Activated naive CD8-positive, alpha-beta T cell treated with anti-CD3 and anti-CD28 coated beads, Interleukin-2, amount 10 ng/mL, durations not matched to agents 7 days and 5 days (primary cell): ENCODE measurements at regions not wholly inside any gene's neighbourhood (a gene's known extent, or its start where the extent isn't known, plus 50 kb on each side); places are given as distances from the start of the nearest gene placed in this dataset.

Experiments used
- ATAC-seq: fragments of 150-1000 bp; cut with Tn5 transposase; one replicate; pipeline ENCODE4 v1.10.0; 2021; ENCODE audit warnings: low read depth, moderate library complexity
- POLR2A ChIA-PET: fragments of 350-600 bp; sonication (Branson Sonifier 250); formaldehyde crosslinking; loops from one replicate; lab custom pipeline; 2021; ENCODE audit warnings: antibody characterized with exemption; lab: Charles Lee
- DNase-seq: peaks from one replicate; pipeline ENCODE4 v3.0.0; 2021
- H3K27ac Mint-ChIP-seq: one replicate; pipeline ENCODE4 v1.8.0; 2022; ENCODE audit warnings: mild to moderate bottlenecking, mixed read lengths
- H3K27me3 Mint-ChIP-seq: one replicate; pipeline ENCODE4 v1.8.0; 2022; ENCODE audit warnings: mild to moderate bottlenecking, moderate library complexity, mixed read lengths
- H3K36me3 Mint-ChIP-seq: one replicate; pipeline ENCODE4 v1.8.0; 2021; ENCODE audit warnings: mild to moderate bottlenecking, mixed read lengths
- H3K4me1 Mint-ChIP-seq: one replicate; pipeline ENCODE4 v1.8.0; 2021; ENCODE audit warnings: mixed read lengths
- H3K4me3 Mint-ChIP-seq: one replicate; pipeline ENCODE4 v1.8.0; 2022; ENCODE audit warnings: mild to moderate bottlenecking, moderate library complexity, mixed read lengths
- H3K9me3 Mint-ChIP-seq: one replicate; pipeline ENCODE4 v1.8.0; 2021; ENCODE audit warnings: mixed read lengths

GRCh38 chr4:128410037-128410436 lies 122.4 kb upstream of the PGRMC2 start:
- no peak for DNase-seq
- Mint-ChIP-seq H3K27me3 (no peaks in the 10 kb centered on the region), H3K4me1 (no peaks in the 10 kb centered on the region), H3K9me3 (peaks cover 6% of the 10 kb centered on the region), H3K4me3 (no peak overlapping the region), H3K27ac (no peak overlapping the region), H3K36me3 (no peaks in the 10 kb centered on the region)
- POLR2A ChIA-PET, result no interaction called here
- ATAC-seq, result no peak

GRCh38 chr4:128403586-128403985 lies 116.0 kb upstream of the PGRMC2 start:
- Mint-ChIP-seq H3K4me1 (no peaks in the 10 kb centered on the region), H3K27ac (no peak overlapping the region), H3K27me3 (no peaks in the 10 kb centered on the region), H3K4me3 (no peak overlapping the region), H3K36me3 (peaks cover 2% of the 10 kb centered on the region), H3K9me3 (peaks cover 12% of the 10 kb centered on the region)
- DNase-seq, result no peak
- no peak for ATAC-seq
- POLR2A ChIA-PET, result no interaction called here

- no peak for DNase-seq
- H3K27ac Mint-ChIP-seq, result no peak overlapping the region
Measured at GRCh38 chr4:128394778-128395177, 107.2 kb upstream of the PGRMC2 start.

GRCh38 chr4:128393101-128393704 lies 105.6 kb upstream of the PGRMC2 start:
- peaks cover 4% of the 10 kb centered on the region for H3K36me3 Mint-ChIP-seq
- no peak for ATAC-seq
- no peak overlapping the region for H3K27ac Mint-ChIP-seq
- H3K27me3 Mint-ChIP-seq, result no peaks in the 10 kb centered on the region
- H3K9me3 Mint-ChIP-seq, result peaks cover 2% of the 10 kb centered on the region
- DNase-seq, result no peak
- POLR2A ChIA-PET, result no interaction called here
- H3K4me3 Mint-ChIP-seq, result no peak overlapping the region
- H3K4me1 Mint-ChIP-seq, result peaks cover 3% of the 10 kb centered on the region

More at GRCh38 chr4:128394778-128395177, 107.2 kb upstream of the PGRMC2 start:
- Mint-ChIP-seq H3K4me3 (no peak overlapping the region), H3K36me3 (peaks cover 4% of the 10 kb centered on the region), H3K4me1 (peaks cover 2% of the 10 kb centered on the region), H3K9me3 (peaks cover 6% of the 10 kb centered on the region), H3K27me3 (no peaks in the 10 kb centered on the region)
- POLR2A ChIA-PET, result no interaction called here
- ATAC-seq, result no peak

GRCh38 chr4:128390475-128390996 lies 102.9 kb upstream of the PGRMC2 start:
- peaks cover 2% of the 10 kb centered on the region for H3K36me3 Mint-ChIP-seq
- H3K9me3 Mint-ChIP-seq, result no peaks in the 10 kb centered on the region
- H3K27me3 Mint-ChIP-seq, result no peaks in the 10 kb centered on the region
- H3K4me3 Mint-ChIP-seq, result no peak overlapping the region
- no peak overlapping the region for H3K27ac Mint-ChIP-seq
- H3K4me1 Mint-ChIP-seq, result peaks cover 3% of the 10 kb centered on the region
- POLR2A ChIA-PET, result no interaction called here
- no peak for ATAC-seq
- no peak for DNase-seq

GRCh38 chr4:128388796-128389195 lies 101.2 kb upstream of the PGRMC2 start:
- POLR2A ChIA-PET, result no interaction called here
- DNase-seq (no peak), ATAC-seq (no peak)
- no peaks in the 10 kb centered on the region for H3K9me3 Mint-ChIP-seq
- H3K4me1 Mint-ChIP-seq, result peaks cover 3% of the 10 kb centered on the region
- peaks cover 2% of the 10 kb centered on the region for H3K36me3 Mint-ChIP-seq
- no peaks in the 10 kb centered on the region for H3K27me3 Mint-ChIP-seq
- H3K4me3 Mint-ChIP-seq, result no peak overlapping the region
- H3K27ac Mint-ChIP-seq, result no peak overlapping the region

GRCh38 chr4:128388352-128388630 lies 100.7 kb upstream of the PGRMC2 start:
- ATAC-seq (no peak), DNase-seq (no peak)
- Mint-ChIP-seq H3K9me3 (no peaks in the 10 kb centered on the region), H3K36me3 (peaks cover 2% of the 10 kb centered on the region), H3K4me3 (no peak overlapping the region), H3K27me3 (no peaks in the 10 kb centered on the region), H3K27ac (no peak overlapping the region), H3K4me1 (peaks cover 3% of the 10 kb centered on the region)
- POLR2A ChIA-PET, result no interaction called here

GRCh38 chr4:128387600-128388351 lies 100.2 kb upstream of the PGRMC2 start:
- H3K27ac Mint-ChIP-seq, result no peak overlapping the region
- no peaks in the 10 kb centered on the region for H3K9me3 Mint-ChIP-seq
- no peak overlapping the region for H3K4me3 Mint-ChIP-seq
- peaks cover 2% of the 10 kb centered on the region for H3K36me3 Mint-ChIP-seq
- POLR2A ChIA-PET, result no interaction called here
- no peak for ATAC-seq
- no peak for DNase-seq
- H3K27me3 Mint-ChIP-seq, result no peaks in the 10 kb centered on the region
- H3K4me1 Mint-ChIP-seq, result peaks cover 3% of the 10 kb centered on the region

GRCh38 chr4:128386761-128387599 lies 99.4 kb upstream of the PGRMC2 start:
- no peak for ATAC-seq
- no peak overlapping the region for H3K27ac Mint-ChIP-seq
- H3K4me3 Mint-ChIP-seq, result no peak overlapping the region
- POLR2A ChIA-PET, result no interaction called here
- H3K36me3 Mint-ChIP-seq, result peaks cover 2% of the 10 kb centered on the region
- no peaks in the 10 kb centered on the region for H3K9me3 Mint-ChIP-seq
- DNase-seq, result no peak
- H3K4me1 Mint-ChIP-seq, result peaks cover 3% of the 10 kb centered on the region
- H3K27me3 Mint-ChIP-seq, result no peaks in the 10 kb centered on the region

- POLR2A ChIA-PET, result no interaction called here
- no peaks in the 10 kb centered on the region for H3K9me3 Mint-ChIP-seq
- no peak for ATAC-seq
- H3K27ac Mint-ChIP-seq, result no peak overlapping the region
- peaks cover 2% of the 10 kb centered on the region for H3K36me3 Mint-ChIP-seq
- no peaks in the 10 kb centered on the region for H3K27me3 Mint-ChIP-seq
- no peak for DNase-seq
- no peak overlapping the region for H3K4me3 Mint-ChIP-seq
- peaks cover 3% of the 10 kb centered on the region for H3K4me1 Mint-ChIP-seq
Measured at GRCh38 chr4:128385683-128386304, 98.2 kb upstream of the PGRMC2 start.

GRCh38 chr4:128384765-128385598 lies 97.4 kb upstream of the PGRMC2 start:
- POLR2A ChIA-PET, result no interaction called here
- peaks cover 5% of the 10 kb centered on the region for H3K4me1 Mint-ChIP-seq
- H3K36me3 Mint-ChIP-seq, result peaks cover 2% of the 10 kb centered on the region
- H3K4me3 Mint-ChIP-seq, result no peak overlapping the region
- H3K27ac Mint-ChIP-seq, result no peak overlapping the region
- no peaks in the 10 kb centered on the region for H3K27me3 Mint-ChIP-seq
- H3K9me3 Mint-ChIP-seq, result no peaks in the 10 kb centered on the region
- DNase-seq, result no peak
- no peak for ATAC-seq

- Mint-ChIP-seq H3K27ac (no peak overlapping the region), H3K36me3 (no peaks in the 10 kb centered on the region), H3K4me3 (no peak overlapping the region), H3K4me1 (peaks cover 2% of the 10 kb centered on the region), H3K27me3 (no peaks in the 10 kb centered on the region), H3K9me3 (no peaks in the 10 kb centered on the region)
- ATAC-seq (no peak), DNase-seq (no peak)
- POLR2A ChIA-PET, result no interaction called here
Measured at GRCh38 chr4:128384091-128384520, 96.5 kb upstream of the PGRMC2 start.
